Endothelial cell of hepatic sinusoid (primary cell): ENCODE measurements at regions not wholly inside any gene's neighbourhood (a gene's known extent, or its start where the extent isn't known, plus 50 kb on each side); places are given as distances from the start of the nearest gene placed in this dataset.

ENCODE experiments used
- in situ Hi-C: cut with HindIII; loops from 2 replicates; pipeline ENCODE4 v1.10.0; 2017; ENCODE audit warnings: low sequenced_read_pairs

GRCh38 chr6:98782772-98783171 lies 51.6 kb upstream of the POU3F2 start:
- in situ Hi-C loops = no loop called here

GRCh38 chr6:98783578-98783977 lies 50.8 kb upstream of the POU3F2 start:
- in situ Hi-C loops = no loop called here
